GM20000 (cell line): ENCODE measurements at regions not wholly inside any gene's neighbourhood (a gene's known extent, or its start where the extent isn't known, plus 50 kb on each side); places are given as distances from the start of the nearest gene placed in this dataset.

Experiments
- DNase-seq: peaks from one replicate; pipeline ENCODE4 v3.0.0; 2012; ENCODE audit warnings: low spot score
- TF ChIP-seq, protein P1 (sequence below): IDR thresholded peaks from 2 replicates; pipeline ENCODE4 v1.5.1; 2012; ENCODE audit warnings: mild to moderate bottlenecking, control low read depth; ENCODE audit errors: extremely low read depth, missing control alignments

- TF ChIP-seq, protein P1, sequence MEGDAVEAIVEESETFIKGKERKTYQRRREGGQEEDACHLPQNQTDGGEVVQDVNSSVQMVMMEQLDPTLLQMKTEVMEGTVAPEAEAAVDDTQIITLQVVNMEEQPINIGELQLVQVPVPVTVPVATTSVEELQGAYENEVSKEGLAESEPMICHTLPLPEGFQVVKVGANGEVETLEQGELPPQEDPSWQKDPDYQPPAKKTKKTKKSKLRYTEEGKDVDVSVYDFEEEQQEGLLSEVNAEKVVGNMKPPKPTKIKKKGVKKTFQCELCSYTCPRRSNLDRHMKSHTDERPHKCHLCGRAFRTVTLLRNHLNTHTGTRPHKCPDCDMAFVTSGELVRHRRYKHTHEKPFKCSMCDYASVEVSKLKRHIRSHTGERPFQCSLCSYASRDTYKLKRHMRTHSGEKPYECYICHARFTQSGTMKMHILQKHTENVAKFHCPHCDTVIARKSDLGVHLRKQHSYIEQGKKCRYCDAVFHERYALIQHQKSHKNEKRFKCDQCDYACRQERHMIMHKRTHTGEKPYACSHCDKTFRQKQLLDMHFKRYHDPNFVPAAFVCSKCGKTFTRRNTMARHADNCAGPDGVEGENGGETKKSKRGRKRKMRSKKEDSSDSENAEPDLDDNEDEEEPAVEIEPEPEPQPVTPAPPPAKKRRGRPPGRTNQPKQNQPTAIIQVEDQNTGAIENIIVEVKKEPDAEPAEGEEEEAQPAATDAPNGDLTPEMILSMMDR, result no peak
- no peak for DNase-seq
Measured at GRCh38 chr3:27653803-27654558, 68.1 kb downstream of the EOMES start.

DNA sequence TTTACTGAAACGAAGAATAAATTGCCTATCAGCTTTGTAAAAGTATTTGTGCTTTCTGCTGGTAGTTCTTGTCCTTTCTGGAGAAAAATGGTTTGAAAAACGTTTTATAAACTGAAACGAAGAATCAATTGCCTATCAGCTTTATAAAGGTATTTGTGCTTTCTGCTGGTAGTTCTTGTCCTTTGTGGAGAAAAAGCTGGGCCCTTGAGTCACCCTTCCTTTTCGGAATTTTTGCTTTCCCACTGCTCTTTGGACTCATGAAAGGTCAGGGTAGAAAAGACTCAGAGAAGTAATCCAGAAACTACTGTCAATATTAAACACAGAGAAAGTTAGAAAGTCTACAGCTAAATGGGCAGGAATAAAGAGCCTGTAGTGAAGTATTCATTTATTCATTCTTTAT, 72.8 kb downstream of the EOMES start:
- no peak for DNase-seq
- TF ChIP-seq, protein P1, result no peak

- no peak for DNase-seq
- TF ChIP-seq, protein P1, result no peak
Measured at GRCh38 chr3:27646896-27647295, 75.2 kb downstream of the EOMES start.

- TF ChIP-seq, protein P1, result no peak
- DNase-seq, result no peak
Measured at GRCh38 chr3:27644941-27645340, 77.2 kb downstream of the EOMES start.

- DNase-seq, result no peak
- TF ChIP-seq, protein P1, result no peak
Measured at GRCh38 chr3:27643355-27643754, 78.8 kb downstream of the EOMES start.

- no peak for DNase-seq
- TF ChIP-seq, protein P1, result no peak
Measured at GRCh38 chr3:27642796-27643195, 79.3 kb downstream of the EOMES start.

DNA sequence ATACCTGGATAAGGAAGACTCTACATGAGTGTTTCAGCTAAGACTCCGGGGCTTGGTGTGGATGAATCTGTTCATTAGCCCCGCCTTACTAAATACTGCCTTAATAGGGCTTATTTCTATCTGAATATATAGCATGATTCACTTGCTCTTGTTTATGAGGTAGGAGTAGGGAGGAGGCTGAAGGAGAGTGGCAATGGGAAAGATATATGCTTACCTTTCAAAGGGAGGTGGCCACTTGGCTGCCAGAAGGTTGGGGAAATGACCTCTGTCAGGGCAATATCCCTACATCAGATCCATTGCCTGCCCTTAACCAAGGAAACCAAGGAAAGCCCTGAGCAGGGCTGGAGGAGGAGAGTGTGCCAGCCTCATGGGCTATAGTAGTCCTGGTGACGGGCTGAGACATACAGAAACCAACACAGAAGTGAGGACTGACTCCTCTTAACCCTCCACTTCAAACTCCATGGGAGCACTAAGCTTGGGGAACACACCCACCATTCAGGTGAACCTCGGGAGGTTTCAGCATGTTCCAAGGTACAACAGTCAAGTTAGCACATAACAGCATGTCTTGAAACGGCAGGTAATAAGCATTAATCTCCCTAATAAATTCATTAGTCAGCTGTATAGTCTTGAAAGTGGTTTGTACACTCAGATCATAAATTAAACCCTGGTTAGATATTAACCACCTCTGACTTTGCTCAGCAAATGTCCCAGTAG, 80.1 kb downstream of the EOMES start:
- DNase-seq, result no peak
- TF ChIP-seq, protein P1, result no peak
